Natural killer cell (primary cell): ENCODE measurements at regions not wholly inside any gene's neighbourhood (a gene's known extent, or its start where the extent isn't known, plus 50 kb on each side); places are given as distances from the start of the nearest gene placed in this dataset.

Source experiments
- ATAC-seq, 3 donors: fragments of 150-1000 bp in 2 of 3; fragments of 200-7000 bp in 1 of 3; cut with Tn5 transposase; 1 replicate in 1 of 3; 2 replicates in 2 of 3; pipeline ENCODE4 v1.10.0; 2021; ENCODE audit warnings: mild to moderate bottlenecking in 2 of 3, moderate library complexity in 2 of 3
- DNase-seq, 2 donors: peaks; one replicate each; pipeline versions ENCODE4 v3.0.0 to v3.0.0-alpha.2; 2013 to 2021; ENCODE audit warnings: mixed read lengths in 1 of 2
- H3K27ac ChIP-seq: one replicate; pipeline ENCODE4 v1.5.1; 2013; ENCODE audit warnings: mild to moderate bottlenecking, low read length
- H3K27me3 ChIP-seq: one replicate; pipeline ENCODE4 v1.6.1; 2013; ENCODE audit warnings: low read length; ENCODE audit not compliant: control insufficient read depth, insufficient read depth
- H3K36me3 ChIP-seq: one replicate; pipeline ENCODE4 v1.6.1; 2013; ENCODE audit warnings: low read length; ENCODE audit not compliant: control insufficient read depth, insufficient read depth
- H3K4me1 ChIP-seq: one replicate; pipeline ENCODE4 v1.6.1; 2013; ENCODE audit warnings: low read length; ENCODE audit not compliant: control insufficient read depth, insufficient read depth
- H3K4me3 ChIP-seq: one replicate; pipeline ENCODE4 v1.5.1; 2013; ENCODE audit warnings: low read length
- H3K9me3 ChIP-seq: one replicate; pipeline ENCODE4 v1.6.1; 2013; ENCODE audit warnings: low read length; ENCODE audit not compliant: control insufficient read depth, insufficient read depth
- H3K27ac Mint-ChIP-seq, 2 donors: one replicate each; pipeline ENCODE4 v1.8.0; 2022; ENCODE audit warnings: mild to moderate bottlenecking in 2 of 2, mixed read lengths in 2 of 2, moderate library complexity in 1 of 2
- H3K27me3 Mint-ChIP-seq, 2 donors: one replicate each; pipeline ENCODE4 v1.8.0; 2022; ENCODE audit warnings: low read depth in 2 of 2, mixed read lengths in 2 of 2
- H3K36me3 Mint-ChIP-seq: one replicate; pipeline ENCODE4 v1.8.0; 2022; ENCODE audit warnings: mixed read lengths
- H3K4me1 Mint-ChIP-seq, 2 donors: one replicate each; pipeline ENCODE4 v1.8.0; 2022; ENCODE audit warnings: mixed read lengths in 2 of 2
- H3K4me3 Mint-ChIP-seq: one replicate; pipeline ENCODE4 v1.8.0; 2022; ENCODE audit warnings: mild to moderate bottlenecking, moderate library complexity, mixed read lengths
- H3K9me3 Mint-ChIP-seq, 2 donors: one replicate each; pipeline ENCODE4 v1.8.0; 2022; ENCODE audit warnings: mixed read lengths in 2 of 2
- CTCF ChIP-seq: fragments of 200-600 bp; IDR thresholded peaks from one replicate; pipeline ENCODE4 v1.8.0; 2022; ENCODE audit warnings: antibody characterized with exemption
- WGBS: methylation state at CpG from one replicate; pipeline ENCODE4 v1.1.7; 2013; ENCODE audit warnings: missing lambda C conversion rate; ENCODE audit not compliant: insufficient coverage; 5-methylcytosine and 5-hydroxymethylcytosine counted together
- intact Hi-C: fragments of 100-400 bp; cut with micrococcal nuclease; formaldehyde crosslinking; loops from one replicate; pipeline ENCODE4 v1.14.2; 2022

GRCh38 chr2:208653383-208653782, 246.8 kb downstream of the PTH2R start:
- DNase-seq, result no peak
- no peaks in the 10 kb centered on the region for H3K4me1 Mint-ChIP-seq
- Histone ChIP-seq H3K4me1 (no peaks in the 10 kb centered on the region), H3K36me3 (no peaks in the 10 kb centered on the region), H3K4me3 (no peak overlapping the region), H3K9me3 (peaks cover 2% of the 10 kb centered on the region), H3K27ac (no peak overlapping the region), H3K27me3 (no peaks in the 10 kb centered on the region)
- intact Hi-C loops, result no loop called here
- H3K27me3 Mint-ChIP-seq, result no peaks in the 10 kb centered on the region
- whole genome bisulfite sequencing, result no CpG with 5 or more reads among the region's 3 CpGs
- no peaks in the 10 kb centered on the region for H3K36me3 Mint-ChIP-seq
- H3K27ac Mint-ChIP-seq, result no peak overlapping the region
- no peak overlapping the region for H3K4me3 Mint-ChIP-seq
- ATAC-seq, result no peak
- TF ChIP-seq CTCF, result no peak
- H3K9me3 Mint-ChIP-seq, result peaks cover 8 to 13% of the 10 kb centered on the region in 2 donors

GRCh38 chr2:208654056-208654455, 247.5 kb downstream of the PTH2R start:
- Mint-ChIP-seq H3K4me1 (no peaks in the 10 kb centered on the region), H3K27ac (no peak overlapping the region), H3K27me3 (no peaks in the 10 kb centered on the region), H3K36me3 (no peaks in the 10 kb centered on the region), H3K9me3 (peaks cover 8 to 13% of the 10 kb centered on the region in 2 donors), H3K4me3 (no peak overlapping the region)
- no peaks in the 10 kb centered on the region for H3K36me3 ChIP-seq
- H3K4me3 ChIP-seq, result no peak overlapping the region
- ATAC-seq (no peak), DNase-seq (no peak)
- TF ChIP-seq CTCF, result no peak
- no peaks in the 10 kb centered on the region for H3K27me3 ChIP-seq
- intact Hi-C loops, result no loop called here
- H3K27ac ChIP-seq, result no peak overlapping the region
- H3K9me3 ChIP-seq, result peaks cover 2% of the 10 kb centered on the region
- H3K4me1 ChIP-seq, result no peaks in the 10 kb centered on the region

GRCh38 chr2:208657468-208657867, 250.9 kb downstream of the PTH2R start:
- no peaks in the 10 kb centered on the region for H3K4me1 Mint-ChIP-seq
- no peak for DNase-seq
- H3K4me3 Mint-ChIP-seq, result no peak overlapping the region
- no peak for TF ChIP-seq CTCF
- Histone ChIP-seq H3K4me1 (no peaks in the 10 kb centered on the region), H3K27ac (no peak overlapping the region), H3K36me3 (no peaks in the 10 kb centered on the region), H3K27me3 (no peaks in the 10 kb centered on the region), H3K4me3 (no peak overlapping the region), H3K9me3 (peaks cover 2% of the 10 kb centered on the region)
- WGBS, result 83% methylated on average over 1 of the region's 1 CpG
- no peak overlapping the region for H3K27ac Mint-ChIP-seq
- H3K9me3 Mint-ChIP-seq, result peaks cover 7 to 8% of the 10 kb centered on the region in 2 donors
- no peaks in the 10 kb centered on the region for H3K27me3 Mint-ChIP-seq
- ATAC-seq, result no peak
- intact Hi-C loops, result no loop called here
- no peaks in the 10 kb centered on the region for H3K36me3 Mint-ChIP-seq

GRCh38 chr2:208669394-208669793, 262.8 kb downstream of the PTH2R start:
- no peaks in the 10 kb centered on the region for H3K36me3 Mint-ChIP-seq
- peaks cover 11 to 14% of the 10 kb centered on the region in 2 donors for H3K9me3 Mint-ChIP-seq
- no peaks in the 10 kb centered on the region for H3K27me3 Mint-ChIP-seq
- Histone ChIP-seq H3K36me3 (no peaks in the 10 kb centered on the region), H3K27me3 (no peaks in the 10 kb centered on the region), H3K9me3 (no peaks in the 10 kb centered on the region), H3K4me1 (no peaks in the 10 kb centered on the region), H3K4me3 (no peak overlapping the region), H3K27ac (no peak overlapping the region)
- 77% methylated on average over 1 of the region's 2 CpGs for WGBS
- no peak for DNase-seq
- TF ChIP-seq CTCF, result no peak
- H3K4me1 Mint-ChIP-seq, result no peaks in the 10 kb centered on the region
- H3K4me3 Mint-ChIP-seq, result no peak overlapping the region
- intact Hi-C loops, result no loop called here
- H3K27ac Mint-ChIP-seq, result no peak overlapping the region
- ATAC-seq, result no peak
